Retina (tissue), 1 donor: ENCODE measurements at regions not wholly inside any gene's neighbourhood (a gene's known extent, or its start where the extent isn't known, plus 50 kb on each side); places are given as distances from the start of the nearest gene placed in this dataset.

Experiments
- DNase-seq: peaks from one replicate; pipeline ENCODE4 v3.0.0-alpha.2; 2016

DNA sequence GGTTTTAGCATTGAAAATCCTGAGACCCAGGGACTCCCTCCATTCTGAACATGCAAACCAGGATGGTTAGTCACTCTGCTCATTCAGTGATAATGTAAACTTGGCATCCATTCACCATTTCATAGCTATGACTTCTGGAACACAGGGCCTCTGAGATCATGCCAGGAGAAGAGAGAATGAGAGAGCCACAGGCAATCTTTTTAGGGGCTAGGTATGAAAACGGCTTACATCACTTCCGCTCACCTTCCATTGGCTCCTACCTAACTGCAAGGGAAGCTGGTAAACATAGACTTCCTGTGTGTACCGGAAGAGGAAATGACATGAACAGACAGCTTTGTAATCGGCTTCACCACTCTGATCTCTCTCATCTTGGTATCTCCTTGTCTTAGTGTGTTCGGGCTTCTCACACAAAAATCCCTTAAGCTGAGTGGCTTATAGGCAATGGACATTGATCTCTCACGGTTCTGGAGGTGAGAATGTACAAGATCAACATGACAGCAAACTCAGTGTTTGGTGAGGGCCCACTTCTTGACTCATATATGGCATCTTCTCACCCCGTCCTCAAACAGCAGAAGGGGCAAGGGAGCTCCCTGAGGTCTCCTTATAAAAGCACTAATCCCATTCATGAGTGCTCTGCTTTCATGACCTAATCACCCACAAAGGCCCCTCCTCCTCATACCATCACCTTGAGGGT, 465.9 kb upstream of the TBX3 start:
- no peak for DNase-seq

DNA sequence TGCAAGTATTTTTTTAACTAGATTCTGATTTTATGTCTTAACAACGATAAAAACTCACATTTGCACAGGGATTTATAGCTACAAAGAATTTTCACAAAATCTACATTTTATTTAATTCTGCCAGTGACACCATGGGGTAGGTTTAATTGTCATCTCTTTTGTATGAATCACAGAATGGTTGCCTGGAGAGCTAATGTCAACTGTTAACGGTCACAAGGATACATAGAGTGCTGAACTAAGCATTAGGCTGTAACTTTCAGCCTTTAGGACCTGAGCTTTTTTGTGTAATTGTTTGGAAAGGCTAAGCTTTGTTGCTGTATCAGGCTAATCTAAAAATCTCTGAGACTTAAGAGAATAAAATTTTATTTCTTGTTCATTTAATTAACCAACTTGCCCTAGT, 465.3 kb upstream of the TBX3 start:
- no peak for DNase-seq

GRCh38 chr12:115147916-115148315, 463.9 kb upstream of the TBX3 start:
- DNase-seq: no peak

DNA sequence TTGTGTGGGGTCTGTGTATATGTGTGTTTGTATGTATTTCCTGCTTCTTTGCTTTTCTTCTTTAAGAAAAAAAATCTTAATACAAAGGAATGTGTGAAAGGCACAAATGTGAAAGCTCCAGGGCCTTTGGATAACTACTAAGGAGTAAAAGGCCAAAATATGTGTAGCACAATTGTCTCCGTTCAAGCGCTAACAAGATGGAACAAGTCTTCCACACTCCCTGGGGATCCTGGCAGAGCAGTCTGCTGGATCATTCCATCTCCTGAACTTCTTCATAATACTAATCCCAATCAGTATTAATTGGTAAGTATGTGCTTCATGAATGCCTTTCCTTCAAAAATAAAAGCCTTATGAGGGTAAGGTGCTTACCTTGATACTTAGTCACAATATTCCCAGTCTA, 462.5 kb upstream of the TBX3 start:
- no peak for DNase-seq

DNA sequence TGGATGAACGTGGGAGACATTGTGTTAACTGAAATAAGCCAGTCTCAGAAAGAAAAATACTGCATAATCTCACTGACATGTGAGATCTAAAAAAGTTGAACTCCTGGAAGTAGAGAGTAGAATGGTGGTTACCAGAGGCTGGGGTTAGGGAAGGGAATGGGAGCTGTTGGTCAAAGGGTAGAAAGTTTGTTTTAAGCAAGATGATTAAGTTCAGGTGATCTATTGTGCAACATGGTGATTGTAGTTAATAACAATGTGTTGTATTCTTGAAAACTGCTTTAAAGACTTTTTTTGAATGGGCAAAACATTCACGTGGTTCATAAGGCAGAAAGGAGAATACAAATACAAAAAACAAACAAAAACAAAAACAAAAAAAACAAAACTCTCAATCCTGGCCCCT, 460.4 kb upstream of the TBX3 start:
- no peak for DNase-seq

- DNase-seq: peak; percentile 30
These were observed 457.1 kb upstream of the TBX3 start for GRCh38 chr12:115140981-115141655.

- DNase-seq: no peak
These were observed 454.0 kb upstream of the TBX3 start for GRCh38 chr12:115137812-115138521.

DNA sequence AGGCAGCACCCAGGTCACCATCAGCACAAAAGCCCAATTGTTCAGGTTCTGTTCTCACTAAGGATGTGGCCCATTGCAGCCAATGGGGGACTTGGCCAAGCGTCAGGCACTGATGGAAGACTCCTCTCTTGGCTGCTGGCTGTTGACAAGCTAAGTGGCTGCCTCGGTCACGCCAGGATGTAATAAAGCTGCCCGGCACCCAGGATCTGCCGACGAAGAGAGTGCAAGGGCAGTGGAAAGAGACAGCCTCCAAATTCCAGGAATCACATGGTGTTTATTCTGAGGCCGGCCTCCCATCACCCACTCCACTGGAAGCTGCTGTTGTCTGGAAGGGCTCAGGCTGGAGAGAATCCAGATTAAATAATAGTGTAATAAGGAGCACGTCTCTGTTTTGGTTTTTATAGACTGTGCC, 451.8 kb upstream of the TBX3 start:
- DNase-seq: peak; percentile 62

- DNase-seq: no peak
These were observed 450.3 kb upstream of the TBX3 start for GRCh38 chr12:115134298-115134697.

DNA sequence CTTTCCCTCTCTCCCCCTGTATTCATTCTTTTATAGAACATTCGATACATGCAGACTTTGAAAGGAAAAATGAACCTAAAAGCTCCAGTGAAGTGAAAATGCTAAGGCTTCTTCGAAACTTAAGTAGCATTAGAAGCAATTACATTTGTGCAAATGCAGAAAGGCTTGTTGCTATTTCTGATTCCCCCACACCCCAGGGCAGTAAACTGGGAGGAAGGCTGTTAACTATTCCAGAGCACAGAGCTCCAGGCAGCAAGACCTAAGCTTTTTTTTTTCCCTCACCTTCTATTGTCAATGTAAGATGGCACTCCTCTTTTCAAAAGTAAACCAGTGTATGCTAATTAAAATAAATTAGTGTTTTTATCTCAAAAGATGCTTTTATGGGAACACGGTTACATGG, 448.9 kb upstream of the TBX3 start:
- DNase-seq: no peak

DNA sequence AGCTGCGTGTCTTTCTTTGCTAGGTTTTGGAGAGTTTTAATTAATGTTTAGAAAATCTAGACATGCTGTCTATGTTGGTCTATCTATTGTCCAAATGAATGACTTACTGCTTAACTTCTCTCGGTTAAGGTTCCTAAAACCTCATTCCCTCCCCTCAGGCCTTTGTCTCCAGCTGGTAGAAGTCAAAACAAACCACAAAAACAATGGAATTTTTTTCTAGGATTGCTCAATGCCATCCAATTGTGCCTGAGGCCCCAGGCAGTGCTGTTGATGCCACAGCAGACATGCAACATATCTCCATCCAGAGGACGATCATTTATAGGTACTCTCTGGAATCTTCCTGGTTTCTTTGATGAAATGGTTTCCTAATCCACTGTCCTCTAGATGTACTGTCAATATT, 448.2 kb upstream of the TBX3 start:
- no peak for DNase-seq

GRCh38 chr12:115129727-115130126, 445.8 kb upstream of the TBX3 start:
- DNase-seq: no peak

DNA sequence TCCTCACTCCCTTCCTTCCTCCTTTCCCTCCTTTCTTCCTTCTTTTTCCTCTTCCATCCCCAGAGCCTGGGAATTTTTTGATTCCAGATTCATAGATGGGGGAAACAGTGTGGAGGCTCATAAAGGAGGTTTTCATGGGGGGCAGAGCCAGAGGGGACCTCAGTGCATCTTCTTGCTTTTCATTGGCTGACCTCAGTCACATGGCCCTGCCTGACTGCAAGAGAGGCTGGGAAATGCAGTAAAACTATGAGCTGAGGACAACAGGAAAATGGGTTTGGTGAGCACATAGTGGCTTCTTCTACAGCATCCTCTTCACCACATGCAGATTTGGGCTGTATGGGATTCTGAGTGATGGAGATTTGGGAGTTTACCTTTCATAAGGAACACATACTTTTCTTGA, 437.1 kb upstream of the TBX3 start:
- no peak for DNase-seq

DNA sequence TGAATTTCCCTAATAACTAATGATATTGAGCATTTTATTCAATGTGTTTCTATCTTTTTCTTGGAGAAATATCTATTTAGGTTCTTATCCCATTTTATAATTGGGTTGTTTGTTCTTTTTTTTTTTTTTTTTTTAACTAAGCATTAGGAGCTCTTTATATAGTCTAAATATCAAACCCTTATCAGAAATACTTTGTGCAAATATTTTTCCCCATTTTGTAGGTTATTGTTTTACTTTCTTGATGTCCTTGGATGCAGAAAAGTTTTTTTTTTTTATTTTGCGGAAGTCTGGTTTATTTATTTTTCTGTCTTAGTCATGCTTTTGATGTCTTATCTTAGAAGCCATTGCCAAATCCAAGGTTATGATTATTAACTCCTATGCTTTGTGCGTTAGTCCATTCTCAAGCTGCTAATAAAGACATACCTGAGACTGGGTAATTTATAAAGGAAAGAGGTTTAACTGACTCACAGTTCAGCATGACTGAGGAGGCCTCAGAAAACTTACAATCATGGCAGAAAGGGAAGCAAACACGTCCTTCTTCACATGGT, 434.3 kb upstream of the TBX3 start:
- DNase-seq: no peak

DNA sequence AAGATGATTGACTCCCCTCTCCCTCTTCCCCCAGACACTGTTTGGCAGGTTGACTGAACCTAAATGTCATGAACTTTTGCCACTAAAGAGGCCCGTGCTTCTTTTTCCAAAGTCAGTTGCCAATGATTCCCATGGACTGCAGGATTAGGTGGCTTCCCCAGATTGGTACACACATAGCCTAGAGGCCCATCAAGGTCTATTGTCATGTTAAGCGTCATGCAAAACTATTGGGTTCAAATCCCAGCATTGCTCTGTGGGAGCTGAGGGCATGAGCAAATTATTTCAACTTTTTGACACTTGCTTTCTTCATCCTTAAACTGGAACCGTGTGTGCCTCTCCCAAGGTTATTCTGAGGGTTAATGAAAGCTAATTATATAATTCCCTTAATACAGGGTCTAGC, 430.2 kb upstream of the TBX3 start:
- no peak for DNase-seq

DNA sequence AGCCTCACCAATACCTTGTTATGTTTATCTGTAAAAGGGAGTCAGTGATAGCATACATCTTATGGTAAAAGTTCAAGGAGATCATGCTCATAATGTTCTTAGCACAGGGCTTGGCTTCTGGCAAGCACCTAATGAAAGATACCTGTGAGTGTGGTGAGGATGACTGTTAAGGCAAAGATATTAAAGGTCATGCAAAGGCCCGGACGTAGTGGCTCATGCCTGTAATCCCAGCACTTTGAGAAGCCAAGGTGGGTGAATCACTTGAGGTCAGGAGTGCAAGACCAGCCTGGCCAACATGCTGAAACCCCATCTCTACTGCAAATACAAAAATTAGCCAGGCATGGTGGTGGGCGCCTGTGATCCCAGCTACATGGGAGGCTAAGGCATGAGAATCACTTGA, 425.9 kb upstream of the TBX3 start:
- no peak for DNase-seq

GRCh38 chr12:115108129-115109100, 424.4 kb upstream of the TBX3 start:
- no peak for DNase-seq

- DNase-seq: no peak
These were observed 420.2 kb upstream of the TBX3 start for GRCh38 chr12:115103884-115104883.

DNA sequence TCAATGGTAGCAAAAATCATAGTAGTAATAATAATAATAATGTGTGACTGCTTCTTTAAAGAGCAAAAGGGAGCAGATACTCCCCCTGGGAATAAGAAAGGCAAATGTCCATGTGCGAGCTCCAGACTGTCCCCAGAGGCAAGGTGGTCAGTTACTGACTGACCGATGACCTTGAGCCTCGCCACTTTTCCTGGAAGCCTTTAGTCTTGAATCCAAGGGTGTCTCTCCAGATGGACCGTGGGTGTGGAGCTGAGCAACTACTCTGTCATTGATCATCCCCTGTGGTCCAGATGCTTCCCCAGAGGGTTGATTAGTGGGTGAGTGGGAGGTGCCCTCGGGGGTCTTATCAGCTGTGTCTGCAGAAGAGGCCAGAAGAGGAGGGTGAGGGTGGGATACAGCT, 418.5 kb upstream of the TBX3 start:
- no peak for DNase-seq

DNA sequence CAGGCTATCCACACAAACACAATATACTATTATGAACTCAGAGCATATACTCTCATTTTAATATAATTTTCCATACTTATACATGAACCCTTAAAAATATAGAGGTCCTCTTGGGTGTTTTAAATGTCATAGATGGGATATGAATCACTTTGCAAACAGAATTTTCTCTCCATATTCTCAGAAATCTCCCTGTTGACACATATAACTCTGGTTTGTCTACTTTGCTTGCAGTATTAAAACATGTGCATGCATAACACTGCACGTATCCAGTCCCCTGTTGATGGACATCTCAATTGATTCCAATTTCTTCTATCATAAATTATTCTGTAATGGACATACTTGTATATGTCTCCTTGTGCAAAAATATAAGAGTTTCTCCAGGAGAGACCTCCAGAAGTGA, 417.5 kb upstream of the TBX3 start:
- DNase-seq: no peak

- no peak for DNase-seq
These were observed 413.4 kb upstream of the TBX3 start for GRCh38 chr12:115097416-115097815.
